ENCODE measurements at regions not wholly inside any gene's neighbourhood (a gene's known extent, or its start where the extent isn't known, plus 50 kb on each side); places are given as distances from the start of the nearest gene placed in this dataset.

GRCh38 chr9:24939109-24939850 is 393.6 kb upstream of the IZUMO3 start:
- ChIA-PET POLR2A (no interaction called here), CTCF (no interaction called here)
- no peak for DNase-seq (ENCODE audit: extremely low spot score)
- no peak for TF ChIP-seq CTCF (IDR thresholded peaks at IDR 0.05; ENCODE audit: control extremely low read depth, extremely low read depth, low read depth, missing control alignments)

- POLR2A ChIA-PET, result no interaction called here
- CTCF ChIA-PET, result no interaction called here
- DNase-seq (ENCODE audit: extremely low spot score), result no peak
- TF ChIP-seq CTCF (IDR thresholded peaks at IDR 0.05; ENCODE audit: control extremely low read depth, extremely low read depth, low read depth, missing control alignments), result no peak
Measured at GRCh38 chr9:24936117-24936516, 390.4 kb upstream of the IZUMO3 start.

- TF ChIP-seq CTCF (IDR thresholded peaks at IDR 0.05; ENCODE audit: control extremely low read depth, extremely low read depth, low read depth, missing control alignments), result no peak
- CTCF ChIA-PET, result no interaction called here
- POLR2A ChIA-PET, result no interaction called here
- DNase-seq (ENCODE audit: extremely low spot score), result no peak
Measured at GRCh38 chr9:24932785-24933184, 387.1 kb upstream of the IZUMO3 start.

GRCh38 chr9:24931894-24932293 is 386.2 kb upstream of the IZUMO3 start:
- ChIA-PET POLR2A (no interaction called here), CTCF (no interaction called here)
- no peak for DNase-seq (ENCODE audit: extremely low spot score)
- no peak for TF ChIP-seq CTCF (IDR thresholded peaks at IDR 0.05; ENCODE audit: control extremely low read depth, extremely low read depth, low read depth, missing control alignments)

- DNase-seq (ENCODE audit: extremely low spot score), result no peak
- ChIA-PET POLR2A (no interaction called here), CTCF (interaction anchor here (1.4 kb wide), 1 partner anchor 30 kb away, joined by 3 read pairs; no protein-coding TSS in a partner anchor)
- TF ChIP-seq CTCF (IDR thresholded peaks at IDR 0.05; ENCODE audit: control extremely low read depth, extremely low read depth, low read depth, missing control alignments), result no peak
Measured at GRCh38 chr9:24912767-24913166, 367.1 kb upstream of the IZUMO3 start.

- ChIA-PET POLR2A (no interaction called here), CTCF (no interaction called here)
- TF ChIP-seq CTCF (IDR thresholded peaks at IDR 0.05; ENCODE audit: control extremely low read depth, extremely low read depth, low read depth, missing control alignments), result no peak
- no peak for DNase-seq (ENCODE audit: extremely low spot score)
Measured at GRCh38 chr9:24901319-24901718, 355.6 kb upstream of the IZUMO3 start.

All from GM10248 (cell line).